Loucy (cell line): ENCODE measurements at regions not wholly inside any gene's neighbourhood (a gene's known extent, or its start where the extent isn't known, plus 50 kb on each side); places are given as distances from the start of the nearest gene placed in this dataset.

Source experiments
- H2AFZ ChIP-seq: fragments of 200-600 bp; sonication (generic); 2 replicates; pipeline ENCODE4 v1.6.0; 2016; ENCODE audit warnings: antibody characterized with exemption, mild to moderate bottlenecking, low read length, moderate library complexity
- H3F3A ChIP-seq: fragments of 200-600 bp; 2 replicates; pipeline ENCODE4 v1.6.0; 2016; ENCODE audit warnings: antibody characterized with exemption, low read depth, mild to moderate bottlenecking
- H3K27me3 ChIP-seq: fragments of 200-600 bp; sonication (generic); 2 replicates; pipeline ENCODE4 v1.6.1; 2014; ENCODE audit warnings: low read length, mild to moderate bottlenecking; ENCODE audit not compliant: insufficient read depth, poor library complexity, severe bottlenecking
- H3K36me3 ChIP-seq: fragments of 200-600 bp; sonication (generic); 2 replicates; pipeline ENCODE4 v1.6.1; 2016; ENCODE audit warnings: low read length; ENCODE audit not compliant: insufficient read depth
- H3K4me1 ChIP-seq: fragments of 200-600 bp; sonication (generic); 2 replicates; pipeline ENCODE4 v1.5.1; 2014; ENCODE audit warnings: low read length, mild to moderate bottlenecking; ENCODE audit not compliant: insufficient read depth, poor library complexity, severe bottlenecking
- H3K4me2 ChIP-seq: fragments of 200-600 bp; sonication (generic); 2 replicates; pipeline ENCODE4 v1.6.0; 2014; ENCODE audit warnings: antibody characterized with exemption, low read length, low read depth, mild to moderate bottlenecking; ENCODE audit not compliant: poor library complexity, severe bottlenecking
- H3K4me3 ChIP-seq: fragments of 200-600 bp; sonication (generic); 2 replicates; pipeline ENCODE4 v1.5.1; 2014; ENCODE audit warnings: low read length, mild to moderate bottlenecking, mixed read lengths; ENCODE audit not compliant: poor library complexity, severe bottlenecking
- H3K79me2 ChIP-seq: fragments of 200-600 bp; sonication (generic); 2 replicates; pipeline ENCODE4 v1.6.1; 2014; ENCODE audit warnings: low read length; ENCODE audit not compliant: insufficient read depth
- H3K9ac ChIP-seq: fragments of 200-600 bp; sonication (generic); 2 replicates; pipeline ENCODE4 v1.6.0; 2014; ENCODE audit warnings: mild to moderate bottlenecking, low read depth, low read length, moderate library complexity; ENCODE audit not compliant: poor library complexity, severe bottlenecking
- H3K9me2 ChIP-seq: fragments of 200-600 bp; sonication (generic); replicated peaks from 2 replicates; pipeline ENCODE4 v1.6.1; 2016; ENCODE audit warnings: low read depth, low read length, mixed read lengths
- H3K9me3 ChIP-seq: fragments of 200-600 bp; sonication (generic); 2 replicates; pipeline ENCODE4 v1.6.1; 2014; ENCODE audit warnings: mild to moderate bottlenecking, antibody characterized with exemption, low read length, low read depth; ENCODE audit not compliant: insufficient read depth
- H4K20me1 ChIP-seq: fragments of 200-600 bp; sonication (generic); 2 replicates; pipeline ENCODE4 v1.6.0; 2014; ENCODE audit warnings: antibody characterized with exemption, low read length, mild to moderate bottlenecking; ENCODE audit not compliant: insufficient read depth, poor library complexity, severe bottlenecking
- EZH2phosphoT487 ChIP-seq: fragments of 200-600 bp; IDR thresholded peaks from 2 replicates; pipeline ENCODE4 v1.6.1; 2018; ENCODE audit warnings: antibody characterized with exemption, mild to moderate bottlenecking, moderate library complexity, borderline replicate concordance
- TF ChIP-seq, protein P1 (sequence below): fragments of 200-600 bp; sonication (generic); conservative IDR thresholded peaks from 2 replicates; pipeline ENCODE4 v1.5.1; 2014; ENCODE audit warnings: mild to moderate bottlenecking, antibody characterized with exemption, low read length

DNA sequence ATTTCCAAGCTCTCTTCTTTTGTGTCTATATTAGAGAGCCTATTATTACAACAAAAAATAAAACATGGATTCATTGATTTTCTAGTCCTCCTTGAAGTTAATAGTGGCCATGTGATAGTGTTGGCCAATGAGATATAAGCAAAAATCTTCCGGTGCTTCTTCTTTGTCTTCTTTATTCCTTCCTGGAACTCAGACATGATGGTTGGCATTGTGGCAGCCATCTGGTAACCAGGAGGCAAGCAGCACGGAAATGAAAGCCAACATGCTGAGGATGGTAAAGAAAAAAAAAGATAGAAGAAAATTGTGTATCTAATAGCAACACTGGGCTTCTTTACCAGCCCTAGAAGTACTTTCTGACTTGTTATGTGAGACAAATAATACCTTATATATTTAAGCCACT, 50.8 kb upstream of the SEL1L start:
- no peak overlapping the region for H3K9ac ChIP-seq
- no peaks in the 10 kb centered on the region for H3K27me3 ChIP-seq
- no peaks in the 10 kb centered on the region for H3K79me2 ChIP-seq
- no peak overlapping the region for H2AFZ ChIP-seq
- H3K4me3 ChIP-seq, result no peak overlapping the region
- H3K9me3 ChIP-seq, result no peaks in the 10 kb centered on the region
- H3F3A ChIP-seq, result no peaks in the 10 kb centered on the region
- TF ChIP-seq, protein P1, sequence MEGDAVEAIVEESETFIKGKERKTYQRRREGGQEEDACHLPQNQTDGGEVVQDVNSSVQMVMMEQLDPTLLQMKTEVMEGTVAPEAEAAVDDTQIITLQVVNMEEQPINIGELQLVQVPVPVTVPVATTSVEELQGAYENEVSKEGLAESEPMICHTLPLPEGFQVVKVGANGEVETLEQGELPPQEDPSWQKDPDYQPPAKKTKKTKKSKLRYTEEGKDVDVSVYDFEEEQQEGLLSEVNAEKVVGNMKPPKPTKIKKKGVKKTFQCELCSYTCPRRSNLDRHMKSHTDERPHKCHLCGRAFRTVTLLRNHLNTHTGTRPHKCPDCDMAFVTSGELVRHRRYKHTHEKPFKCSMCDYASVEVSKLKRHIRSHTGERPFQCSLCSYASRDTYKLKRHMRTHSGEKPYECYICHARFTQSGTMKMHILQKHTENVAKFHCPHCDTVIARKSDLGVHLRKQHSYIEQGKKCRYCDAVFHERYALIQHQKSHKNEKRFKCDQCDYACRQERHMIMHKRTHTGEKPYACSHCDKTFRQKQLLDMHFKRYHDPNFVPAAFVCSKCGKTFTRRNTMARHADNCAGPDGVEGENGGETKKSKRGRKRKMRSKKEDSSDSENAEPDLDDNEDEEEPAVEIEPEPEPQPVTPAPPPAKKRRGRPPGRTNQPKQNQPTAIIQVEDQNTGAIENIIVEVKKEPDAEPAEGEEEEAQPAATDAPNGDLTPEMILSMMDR, result no peak
- no peak for TF ChIP-seq EZH2phosphoT487
- H4K20me1 ChIP-seq, result no peaks in the 10 kb centered on the region
- no peak overlapping the region for H3K4me2 ChIP-seq
- no peaks in the 10 kb centered on the region for H3K36me3 ChIP-seq
- no peaks in the 10 kb centered on the region for H3K4me1 ChIP-seq
- no peaks in the 10 kb centered on the region for H3K9me2 ChIP-seq

DNA sequence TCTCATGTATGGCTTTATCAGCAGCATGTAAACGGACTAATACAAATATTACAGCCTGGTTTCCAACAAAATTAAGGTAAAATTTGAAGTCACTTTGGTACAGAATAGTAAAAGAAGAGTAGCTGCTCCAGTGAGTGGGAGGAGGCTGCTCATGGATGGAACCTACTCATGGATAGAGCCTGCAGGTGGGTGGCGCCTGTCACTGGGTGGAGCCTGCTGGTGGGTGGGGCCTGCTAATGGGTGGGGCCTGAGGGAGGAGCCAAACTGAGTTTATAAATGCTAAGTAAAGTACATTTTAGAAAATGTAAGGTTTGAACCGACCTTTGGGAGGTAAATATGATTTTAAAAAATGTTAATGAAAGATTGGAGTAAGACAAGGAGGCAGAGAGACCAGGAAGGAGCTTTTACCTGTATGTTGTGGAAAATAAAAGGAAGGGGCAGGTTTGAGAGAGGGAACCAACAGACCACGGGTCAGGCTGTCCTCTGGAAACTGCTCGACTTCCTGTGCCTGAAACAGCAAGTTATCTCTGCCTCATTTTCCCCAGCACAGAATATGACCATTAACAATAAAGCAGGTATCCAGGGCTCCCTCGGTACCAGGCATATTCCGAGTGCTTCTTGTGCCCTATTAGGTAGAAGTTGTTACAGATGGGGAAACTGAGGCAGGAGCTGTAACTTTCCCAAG, 55.9 kb upstream of the SEL1L start:
- Histone ChIP-seq H3F3A (no peaks in the 10 kb centered on the region), H3K79me2 (no peaks in the 10 kb centered on the region), H4K20me1 (no peaks in the 10 kb centered on the region), H3K27me3 (no peaks in the 10 kb centered on the region), H3K9ac (no peak overlapping the region), H3K9me3 (no peaks in the 10 kb centered on the region), H3K9me2 (no peaks in the 10 kb centered on the region), H3K36me3 (no peaks in the 10 kb centered on the region), H3K4me1 (no peaks in the 10 kb centered on the region), H3K4me3 (no peak overlapping the region), H3K4me2 (no peak overlapping the region), H2AFZ (no peak overlapping the region)
- TF ChIP-seq, protein P1, result no peak
- TF ChIP-seq EZH2phosphoT487, result no peak

DNA sequence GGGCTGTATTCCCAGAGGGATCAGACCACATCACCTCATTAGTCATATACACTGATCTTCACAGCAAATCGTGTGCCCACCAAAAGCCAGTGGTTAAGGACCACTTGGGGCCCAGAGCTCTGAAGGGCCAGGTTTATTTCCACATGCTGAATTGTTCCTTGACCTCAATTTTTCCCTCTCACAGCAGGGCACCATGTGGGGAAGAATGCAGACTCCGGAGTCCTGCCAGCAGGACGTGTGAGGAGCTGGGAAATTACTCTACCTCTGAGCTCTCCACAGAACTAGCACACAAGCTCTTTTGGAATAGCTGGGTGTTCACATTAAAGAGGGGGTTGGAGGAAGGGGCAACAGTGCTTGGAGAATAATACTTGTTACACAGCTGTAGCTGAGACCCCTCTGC, 57.6 kb upstream of the SEL1L start:
- H4K20me1 ChIP-seq, result no peaks in the 10 kb centered on the region
- no peaks in the 10 kb centered on the region for H3K79me2 ChIP-seq
- no peak overlapping the region for H3K4me2 ChIP-seq
- H2AFZ ChIP-seq, result no peak overlapping the region
- no peaks in the 10 kb centered on the region for H3K27me3 ChIP-seq
- H3K9me2 ChIP-seq, result no peaks in the 10 kb centered on the region
- no peaks in the 10 kb centered on the region for H3F3A ChIP-seq
- no peak overlapping the region for H3K4me3 ChIP-seq
- no peaks in the 10 kb centered on the region for H3K36me3 ChIP-seq
- H3K9me3 ChIP-seq, result no peaks in the 10 kb centered on the region
- H3K9ac ChIP-seq, result no peak overlapping the region
- H3K4me1 ChIP-seq, result no peaks in the 10 kb centered on the region
- TF ChIP-seq, protein P1, result no peak
- TF ChIP-seq EZH2phosphoT487, result no peak
